ENCODE measurements at regions not wholly inside any gene's neighbourhood (a gene's known extent, or its start where the extent isn't known, plus 50 kb on each side); places are given as distances from the start of the nearest gene placed in this dataset.

GRCh38 chr9:119667916-119668315 lies 298.7 kb upstream of the BRINP1 start:
- H3K36me3 ChIP-seq: no peaks in the 10 kb centered on the region
- DNase-seq (no peak), ATAC-seq (no peak)
- 71% methylated on average over 2 of the region's 2 CpGs for WGBS (ENCODE audit: insufficient coverage, low coverage, low lambda C conversion rate, missing lambda C conversion rate)
- no peaks in the 10 kb centered on the region for H3K4me1 ChIP-seq
- intact Hi-C loops (cut with DNase I): no loop called here
- H3K27ac ChIP-seq: no peak overlapping the region
- no peak overlapping the region for H3K4me3 ChIP-seq
- H3K27me3 ChIP-seq: no peaks in the 10 kb centered on the region
- no peaks in the 10 kb centered on the region for H3K9me3 ChIP-seq
- TF ChIP-seq POLR2A (IDR thresholded peaks at IDR 0.05): no peak
- TF ChIP-seq CTCF (IDR thresholded peaks at IDR 0.05): no peak

- intact Hi-C loops (cut with DNase I): no loop called here
- ATAC-seq: no peak
- DNase-seq: no peak
- no peaks in the 10 kb centered on the region for H3K36me3 ChIP-seq
- H3K27ac ChIP-seq: no peak overlapping the region
- no peaks in the 10 kb centered on the region for H3K9me3 ChIP-seq
- 54% methylated on average over 2 of the region's 2 CpGs for WGBS (ENCODE audit: insufficient coverage, low coverage, low lambda C conversion rate, missing lambda C conversion rate)
- no peaks in the 10 kb centered on the region for H3K27me3 ChIP-seq
- H3K4me3 ChIP-seq: no peak overlapping the region
- no peak for TF ChIP-seq POLR2A (IDR thresholded peaks at IDR 0.05)
- TF ChIP-seq CTCF (IDR thresholded peaks at IDR 0.05): no peak
- no peaks in the 10 kb centered on the region for H3K4me1 ChIP-seq
These were observed 297.9 kb upstream of the BRINP1 start for GRCh38 chr9:119667163-119667562.

GRCh38 chr9:119662329-119662728 lies 293.1 kb upstream of the BRINP1 start:
- no peak for DNase-seq
- no peaks in the 10 kb centered on the region for H3K4me1 ChIP-seq
- WGBS (ENCODE audit: insufficient coverage, low coverage, low lambda C conversion rate, missing lambda C conversion rate): 35% methylated on average over 4 of the region's 4 CpGs
- H3K27ac ChIP-seq: no peak overlapping the region
- H3K9me3 ChIP-seq: no peaks in the 10 kb centered on the region
- TF ChIP-seq CTCF (IDR thresholded peaks at IDR 0.05) (no peak), POLR2A (IDR thresholded peaks at IDR 0.05) (no peak)
- ATAC-seq: no peak
- no peak overlapping the region for H3K4me3 ChIP-seq
- intact Hi-C loops (cut with DNase I): no loop called here
- no peaks in the 10 kb centered on the region for H3K36me3 ChIP-seq
- no peaks in the 10 kb centered on the region for H3K27me3 ChIP-seq

GRCh38 chr9:119652931-119653330 lies 283.7 kb upstream of the BRINP1 start:
- no peaks in the 10 kb centered on the region for H3K27me3 ChIP-seq
- WGBS (ENCODE audit: insufficient coverage, low coverage, low lambda C conversion rate, missing lambda C conversion rate): 44% methylated on average over 5 of the region's 5 CpGs
- H3K36me3 ChIP-seq: no peaks in the 10 kb centered on the region
- no peaks in the 10 kb centered on the region for H3K4me1 ChIP-seq
- H3K27ac ChIP-seq: no peak overlapping the region
- no peaks in the 10 kb centered on the region for H3K9me3 ChIP-seq
- DNase-seq (no peak), ATAC-seq (no peak)
- intact Hi-C loops (cut with DNase I): no loop called here
- no peak overlapping the region for H3K4me3 ChIP-seq
- TF ChIP-seq POLR2A (IDR thresholded peaks at IDR 0.05) (no peak), CTCF (IDR thresholded peaks at IDR 0.05) (no peak)

GRCh38 chr9:119649205-119649604 lies 280.0 kb upstream of the BRINP1 start:
- ATAC-seq (no peak), DNase-seq (no peak)
- TF ChIP-seq CTCF (IDR thresholded peaks at IDR 0.05): no peak
- TF ChIP-seq POLR2A (IDR thresholded peaks at IDR 0.05): no peak
- Histone ChIP-seq H3K9me3 (no peaks in the 10 kb centered on the region), H3K4me3 (no peak overlapping the region), H3K4me1 (no peaks in the 10 kb centered on the region), H3K27ac (no peak overlapping the region), H3K27me3 (no peaks in the 10 kb centered on the region), H3K36me3 (no peaks in the 10 kb centered on the region)
- intact Hi-C loops (cut with DNase I): no loop called here
